NAMALWA (cell line): ENCODE measurements at regions not wholly inside any gene's neighbourhood (a gene's known extent, or its start where the extent isn't known, plus 50 kb on each side); places are given as distances from the start of the nearest gene placed in this dataset.

Experiments used
- DNase-seq: peaks from one replicate; pipeline ENCODE4 v3.0.0-alpha.2; 2015; ENCODE audit warnings: low spot score

DNA sequence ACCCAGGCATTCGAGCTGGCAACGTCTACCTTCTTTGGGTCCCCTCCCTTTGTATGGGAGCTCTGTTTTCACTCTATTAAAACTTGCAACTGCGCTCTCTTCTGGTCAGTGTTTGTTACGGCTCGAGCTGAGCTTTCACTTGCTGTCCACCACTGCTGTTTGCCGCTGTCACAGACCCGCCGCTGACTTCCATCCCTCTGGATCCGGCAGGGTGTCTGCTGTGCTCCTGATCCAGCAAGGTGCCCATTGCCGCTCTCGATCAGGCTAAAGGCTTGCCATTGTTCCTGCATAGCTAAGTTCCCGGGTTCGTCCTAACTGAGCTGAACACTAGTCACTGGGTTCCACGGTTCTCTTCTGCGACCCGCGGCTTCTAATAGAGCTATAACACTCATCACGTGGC, 183.5 kb upstream of the GALNTL6 start:
- no peak for DNase-seq

DNA sequence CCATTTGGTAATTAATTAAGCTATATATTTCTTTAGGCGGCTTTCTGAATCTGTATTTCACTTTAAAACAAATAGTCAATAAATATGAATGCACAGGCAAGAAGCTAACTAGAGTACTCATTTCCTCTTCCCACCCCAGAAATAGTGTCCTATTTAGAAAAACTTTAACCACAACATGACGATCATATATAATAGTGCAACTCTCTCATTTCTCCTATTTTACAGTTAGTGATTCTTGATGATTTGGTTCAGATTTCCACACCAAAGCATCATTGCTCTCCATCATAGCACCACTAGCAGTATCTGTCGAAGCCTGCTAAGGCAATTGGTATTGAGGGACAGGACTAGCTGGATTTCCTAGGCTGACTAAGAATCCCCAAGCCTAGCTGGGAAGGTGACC, 184.0 kb upstream of the GALNTL6 start:
- DNase-seq, result no peak

DNA sequence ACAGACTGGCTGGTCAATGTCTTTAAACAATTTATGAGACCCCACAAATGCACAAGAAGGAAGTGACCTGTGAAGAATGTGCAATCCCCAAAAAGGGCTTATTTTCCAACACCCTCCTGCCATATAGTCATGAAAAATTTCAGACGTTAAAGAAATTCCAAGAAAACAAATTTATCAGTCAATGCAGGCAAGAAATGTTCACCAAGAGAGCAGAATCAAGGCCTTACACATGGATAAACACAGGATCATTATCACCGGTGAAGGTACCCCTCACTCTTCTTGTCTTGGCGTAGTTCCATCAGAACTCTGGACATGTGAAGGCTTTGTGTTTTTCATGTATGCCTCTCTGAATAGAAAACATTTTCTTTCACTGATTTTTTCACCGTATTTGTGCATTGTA, 186.7 kb upstream of the GALNTL6 start:
- DNase-seq, result no peak

DNA sequence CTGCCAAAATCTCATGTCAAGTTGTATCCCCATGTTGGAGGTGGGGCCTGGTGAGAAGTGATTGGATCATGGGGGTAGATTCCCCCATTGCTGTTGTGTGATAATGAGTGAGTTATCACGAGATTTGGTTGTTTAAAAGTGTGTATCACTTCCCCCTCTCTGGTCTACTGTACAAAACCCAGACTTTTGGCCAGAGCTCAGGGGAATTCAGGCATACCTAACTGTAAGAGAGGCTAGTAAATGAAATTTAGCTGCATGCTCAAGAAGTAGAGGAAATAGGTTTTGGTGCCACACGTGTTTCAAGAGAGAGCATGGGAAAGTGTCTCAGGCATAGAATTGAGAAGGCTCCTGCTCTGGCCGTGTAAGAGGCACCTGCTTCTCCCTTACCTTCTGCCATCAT, 190.5 kb upstream of the GALNTL6 start:
- peak; percentile 2 for DNase-seq

DNA sequence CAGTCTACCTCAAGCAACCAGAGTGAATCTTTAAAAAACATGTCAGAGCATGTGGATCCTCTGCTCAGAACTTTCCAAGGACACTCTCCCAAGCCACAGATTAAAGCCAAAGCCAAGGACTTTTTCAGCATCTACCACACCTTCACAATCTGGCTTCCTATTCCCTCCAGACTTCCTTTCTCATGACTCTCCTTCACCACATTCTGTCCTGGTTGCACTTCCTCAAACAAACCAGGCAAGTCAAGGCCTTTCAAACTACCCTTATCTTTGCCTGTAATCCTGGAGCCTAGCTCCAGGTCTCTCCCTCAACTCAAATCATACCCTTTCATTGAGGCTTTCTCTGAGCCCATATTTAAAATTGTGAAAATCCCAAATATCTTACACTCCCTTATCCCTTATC, 191.6 kb upstream of the GALNTL6 start:
- DNase-seq, result no peak

DNA sequence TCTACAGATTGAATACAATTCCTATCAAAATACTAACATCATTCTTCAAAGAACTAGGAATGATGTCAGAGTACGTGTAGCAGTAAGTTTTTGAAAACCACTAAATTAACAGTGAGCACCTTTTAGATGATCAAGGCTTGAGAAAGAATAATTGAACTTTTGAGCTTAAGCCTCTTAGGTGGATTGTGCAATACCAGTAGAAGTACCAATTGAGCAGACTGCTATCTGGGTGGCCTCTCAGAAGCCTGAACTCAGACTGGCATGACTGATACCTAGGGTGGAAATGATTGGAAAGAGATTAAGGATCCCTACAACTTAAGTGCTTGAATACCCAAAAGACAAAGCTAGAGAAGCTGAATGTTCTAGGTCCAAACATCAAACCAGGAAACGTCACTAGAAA, 200.3 kb upstream of the GALNTL6 start:
- DNase-seq, result no peak

DNA sequence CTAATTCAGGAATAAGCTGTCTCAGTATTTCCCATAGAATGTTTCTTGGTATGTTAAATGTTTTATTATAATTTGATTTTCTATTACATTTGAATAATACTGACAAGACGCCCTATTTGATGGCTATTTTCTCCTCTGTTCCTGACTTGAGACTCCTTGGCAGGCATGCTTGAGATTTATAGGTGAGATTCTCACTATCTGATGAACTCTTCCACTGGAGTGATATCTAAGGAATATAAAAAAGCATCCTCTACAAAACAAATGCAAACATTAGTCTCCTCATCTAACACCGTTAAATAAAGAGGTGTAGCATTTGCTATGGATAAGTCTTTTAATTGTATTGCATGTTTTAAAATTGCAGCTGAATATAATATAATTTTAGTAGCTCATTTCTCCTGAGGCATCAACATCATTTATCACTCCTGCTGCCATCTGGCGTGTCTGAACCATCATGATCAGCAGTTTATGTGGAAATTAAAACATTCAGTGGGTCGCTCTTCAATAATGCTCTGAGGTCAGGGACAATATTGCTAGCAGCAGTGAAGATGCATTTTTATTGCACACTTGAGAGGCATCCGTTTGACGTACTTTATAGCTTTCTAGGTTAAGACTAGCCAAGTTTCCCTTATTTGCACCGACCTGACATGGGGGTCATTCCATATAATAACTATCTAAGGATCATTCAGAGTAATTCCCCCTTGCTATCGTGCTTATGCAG, 210.4 kb upstream of the GALNTL6 start:
- DNase-seq, result no peak

DNA sequence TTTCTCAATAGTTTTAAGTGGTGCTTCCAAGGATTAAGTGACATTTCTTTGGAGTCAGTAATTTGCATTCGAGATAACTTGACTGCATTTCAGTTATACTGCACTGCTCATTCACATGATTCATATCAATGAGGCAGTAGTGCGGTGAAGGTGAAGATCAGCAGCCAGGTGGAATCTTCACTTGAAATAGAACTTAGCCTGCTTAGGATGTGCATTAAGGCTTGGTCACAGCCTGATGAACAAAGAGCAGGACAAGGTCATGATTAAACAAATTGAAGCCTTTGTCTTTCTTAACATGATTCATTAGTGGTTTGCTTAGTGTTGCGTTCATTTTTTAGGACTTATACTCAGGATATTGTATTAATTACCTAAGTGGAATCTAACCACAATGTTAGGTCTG, 212.1 kb upstream of the GALNTL6 start:
- DNase-seq, result no peak

DNA sequence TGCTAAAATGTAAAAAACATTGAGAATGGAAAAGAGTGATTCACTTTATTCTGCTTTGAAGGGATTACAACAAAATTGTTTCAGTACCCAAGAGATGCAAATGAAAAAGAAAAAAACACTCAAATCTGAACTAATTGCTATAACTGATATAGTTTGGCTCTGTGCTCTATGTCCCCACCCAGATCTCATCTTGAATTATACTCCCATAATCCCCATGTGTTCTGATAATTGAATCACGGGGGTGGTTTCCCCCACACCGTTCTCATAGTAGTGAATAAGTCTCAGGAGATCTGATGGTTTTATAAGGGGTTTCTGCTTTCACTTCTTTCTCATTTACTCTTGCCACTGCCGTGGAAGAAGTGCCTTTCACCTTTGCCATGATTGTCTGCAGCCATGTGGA, 213.6 kb upstream of the GALNTL6 start:
- no peak for DNase-seq

DNA sequence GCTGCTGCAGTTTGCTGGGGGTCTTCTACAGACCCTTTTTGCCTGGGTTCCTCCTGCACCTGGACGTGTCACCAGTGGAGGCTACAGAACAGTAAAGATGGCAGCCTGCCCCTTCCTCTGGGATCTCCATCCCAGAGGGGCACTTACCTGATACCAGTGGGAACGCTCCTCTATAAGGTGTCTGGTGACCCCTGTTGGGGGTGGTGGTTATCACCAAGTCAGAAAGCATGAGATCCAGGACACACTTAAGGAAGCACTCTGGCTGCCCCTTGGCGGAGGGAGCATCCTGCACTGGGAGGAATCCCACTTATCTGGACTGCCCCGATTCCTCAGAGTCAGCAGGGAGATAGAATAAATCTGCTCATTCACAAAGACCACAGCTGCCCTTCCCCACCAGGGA, 218.9 kb upstream of the GALNTL6 start:
- DNase-seq, result no peak

DNA sequence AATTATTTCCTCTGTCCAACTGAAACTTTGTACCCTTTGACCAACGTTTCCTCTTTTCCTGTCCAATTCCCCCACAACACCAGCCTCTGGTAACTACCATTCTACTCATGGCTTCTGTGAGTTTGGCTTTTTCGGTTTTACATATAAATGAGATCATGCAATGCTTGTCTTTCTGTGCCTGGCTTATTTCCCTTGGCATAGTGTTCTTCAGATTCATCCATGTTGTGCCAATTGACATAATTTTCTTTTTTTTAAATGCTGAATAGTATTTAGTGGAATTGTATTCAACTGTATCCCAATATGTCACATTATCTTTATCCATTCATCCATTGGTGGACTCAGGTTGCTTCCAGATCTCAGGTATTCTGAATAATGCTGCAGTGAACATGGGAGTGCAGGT, 222.5 kb upstream of the GALNTL6 start:
- no peak for DNase-seq

DNA sequence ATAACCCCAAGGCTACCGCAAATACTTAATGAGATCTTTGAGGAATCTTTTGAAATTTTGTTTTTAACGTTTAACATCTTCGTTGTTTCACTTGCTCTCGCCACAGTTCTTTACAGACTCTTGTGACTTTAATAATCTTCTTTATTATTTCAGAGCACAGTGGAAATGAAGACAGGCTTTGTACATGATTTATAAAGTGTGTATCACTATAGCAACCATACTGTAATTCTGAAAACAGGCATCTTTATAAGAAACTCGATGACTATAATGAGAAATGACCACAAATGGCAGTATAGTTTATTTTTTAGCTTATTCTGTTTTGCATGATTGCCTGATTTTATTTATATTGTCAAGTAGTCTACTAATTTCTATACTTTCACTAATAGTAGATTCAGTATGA, 224.4 kb upstream of the GALNTL6 start:
- no peak for DNase-seq

DNA sequence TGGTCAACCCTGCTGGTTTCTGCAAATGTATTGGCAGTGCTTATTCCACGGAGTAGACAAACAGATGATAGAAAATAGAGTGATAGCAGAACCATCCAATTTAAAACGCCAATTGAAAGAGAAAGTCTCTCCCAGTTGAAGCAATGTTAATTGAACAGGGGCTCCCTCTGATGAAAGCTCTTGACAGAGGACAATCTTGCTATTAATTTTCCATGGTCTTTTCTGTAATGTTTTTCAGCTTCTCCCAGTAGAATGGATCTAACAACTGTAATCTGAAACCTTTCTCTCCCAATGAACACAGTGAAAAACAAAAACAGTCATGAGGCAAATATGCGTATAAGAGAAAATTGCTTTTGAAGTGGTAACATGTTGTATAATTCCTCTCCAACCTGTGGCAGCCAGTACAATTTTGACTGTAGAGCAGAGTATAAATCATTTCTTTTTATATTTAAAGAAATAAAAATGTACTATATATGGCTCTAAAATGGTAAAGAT, 225.1 kb upstream of the GALNTL6 start:
- DNase-seq, result no peak

DNA sequence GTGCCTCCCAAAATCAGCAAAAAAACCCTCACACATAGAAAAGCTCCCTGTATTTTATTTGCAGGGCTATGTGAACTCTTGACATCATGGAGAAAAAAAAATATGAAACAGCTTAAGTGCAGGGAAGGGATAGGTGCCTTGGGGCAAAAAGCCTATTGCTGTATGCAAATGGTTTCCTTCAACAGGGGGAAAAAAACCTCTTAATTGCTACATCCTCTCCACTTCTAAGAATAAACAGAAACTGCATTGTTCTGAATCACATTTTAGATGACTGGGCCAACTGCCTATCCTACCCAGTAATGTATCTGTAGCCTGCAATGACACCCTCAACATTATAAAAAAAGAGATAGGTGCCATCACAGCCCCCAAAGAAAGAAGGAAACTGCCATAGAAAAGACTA, 229.4 kb upstream of the GALNTL6 start:
- DNase-seq, result no peak

DNA sequence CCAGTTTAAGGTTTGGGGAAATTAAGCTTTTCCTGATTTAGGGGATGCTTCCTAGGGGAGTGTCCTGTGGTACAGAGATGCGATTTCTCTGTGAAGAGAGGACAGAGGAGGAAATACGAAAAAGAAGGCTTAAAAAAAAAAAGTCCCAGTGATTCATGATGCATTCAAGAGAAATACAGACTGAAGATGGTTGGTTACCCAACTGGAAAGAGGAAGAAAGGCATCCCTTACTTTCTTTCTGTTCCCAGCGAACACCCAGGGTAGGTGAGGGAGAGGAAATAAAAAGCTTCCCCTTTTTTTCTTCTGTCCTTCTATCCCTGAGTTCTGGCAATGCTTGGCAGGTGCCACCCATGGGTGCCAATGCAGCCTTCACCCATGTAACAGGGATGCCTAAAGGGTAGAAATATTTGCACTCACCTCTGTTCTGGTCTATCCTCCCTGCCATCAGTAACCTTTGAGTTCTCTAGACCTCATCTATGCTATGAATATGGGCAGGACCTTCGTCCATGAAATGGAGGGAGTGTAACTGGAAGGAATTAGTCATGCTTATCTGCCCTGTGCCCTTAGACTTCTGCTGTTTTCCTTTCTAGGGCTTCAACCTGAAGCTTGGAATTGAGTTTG, 230.1 kb upstream of the GALNTL6 start:
- DNase-seq, result no peak

DNA sequence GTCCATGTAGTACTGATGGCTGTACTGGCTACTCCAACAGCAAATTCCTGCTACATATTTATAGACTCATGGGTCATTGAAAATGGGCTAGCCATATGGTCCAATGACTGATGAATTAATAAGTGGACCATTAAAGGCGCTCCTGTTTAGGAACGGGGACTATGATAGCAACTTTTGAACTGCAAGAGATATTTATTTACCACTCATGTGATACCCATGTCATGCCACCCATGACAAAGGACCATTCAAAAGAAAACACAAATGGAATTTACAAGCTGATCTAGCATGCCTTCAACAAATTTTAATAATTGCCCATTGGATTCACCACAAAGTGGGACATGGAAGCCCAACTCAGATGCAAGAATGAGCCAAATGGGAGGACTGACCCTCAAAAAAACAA, 240.0 kb upstream of the GALNTL6 start:
- no peak for DNase-seq

DNA sequence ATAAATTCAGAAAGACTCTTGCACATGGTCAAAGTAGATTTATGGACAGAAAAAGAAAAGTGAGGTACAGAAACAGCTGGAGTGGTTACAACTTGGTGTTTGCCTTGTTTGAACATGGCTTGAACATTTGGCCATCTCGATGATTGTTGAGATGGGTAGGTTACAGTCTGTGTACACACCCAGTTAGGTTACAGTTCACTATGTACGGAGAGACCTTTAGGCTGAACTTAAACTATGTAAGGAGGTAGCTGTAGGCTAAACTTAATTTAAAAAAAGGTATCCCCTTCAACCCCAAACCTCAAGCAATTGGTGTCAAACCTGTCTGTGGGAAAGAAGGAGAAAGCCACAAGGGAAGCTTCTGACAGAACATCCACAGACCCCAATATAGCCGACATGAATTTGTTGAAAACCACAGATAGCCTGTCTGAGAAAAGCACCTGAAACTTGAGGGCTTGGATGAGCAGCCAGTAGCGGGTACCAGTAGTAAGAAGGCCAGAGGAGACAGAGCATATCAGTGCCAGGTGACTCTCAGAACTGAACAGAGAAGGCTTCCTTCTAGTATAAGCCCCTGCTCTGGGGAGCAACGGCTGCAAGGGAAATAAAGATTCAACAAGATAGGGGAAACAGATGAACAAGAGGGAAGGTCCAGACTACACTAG, 247.9 kb upstream of the GALNTL6 start:
- no peak for DNase-seq

DNA sequence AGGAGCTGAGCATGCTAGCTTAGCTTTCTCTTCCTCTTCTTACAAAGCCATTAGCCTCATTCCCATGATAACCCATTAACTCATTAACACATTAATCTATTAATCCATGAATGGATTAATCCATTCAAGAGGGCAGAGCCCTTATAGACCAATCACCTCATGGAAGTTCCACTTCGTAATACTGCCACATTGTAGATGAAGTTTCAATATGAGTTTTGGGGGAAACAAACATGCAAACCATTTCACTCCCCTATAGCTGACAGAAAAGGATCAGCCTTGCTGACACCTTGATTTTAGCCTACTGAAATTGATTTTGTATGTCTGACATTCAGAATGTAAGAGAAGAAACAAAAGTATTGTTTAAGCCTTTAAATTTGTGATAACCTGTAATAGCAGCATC, 251.8 kb upstream of the GALNTL6 start:
- no peak for DNase-seq

DNA sequence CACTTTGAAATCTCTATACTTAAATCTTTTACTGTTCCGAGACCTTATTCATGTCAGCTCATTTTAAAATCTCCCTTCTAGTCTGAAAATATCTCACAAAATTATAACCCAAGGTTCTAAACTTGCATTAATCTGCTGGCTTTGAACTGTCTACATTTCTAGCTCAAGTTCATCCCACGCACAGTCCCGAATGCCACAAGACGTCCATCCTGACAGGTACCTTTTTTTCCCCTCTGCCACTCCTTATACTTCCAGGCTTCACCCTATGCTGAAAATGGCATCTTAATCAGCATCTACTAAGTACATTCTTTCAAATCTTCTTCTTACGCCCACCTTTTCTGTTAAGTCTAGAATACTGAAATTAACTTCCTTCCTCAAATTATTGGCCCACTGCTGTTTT, 259.2 kb upstream of the GALNTL6 start:
- no peak for DNase-seq

DNA sequence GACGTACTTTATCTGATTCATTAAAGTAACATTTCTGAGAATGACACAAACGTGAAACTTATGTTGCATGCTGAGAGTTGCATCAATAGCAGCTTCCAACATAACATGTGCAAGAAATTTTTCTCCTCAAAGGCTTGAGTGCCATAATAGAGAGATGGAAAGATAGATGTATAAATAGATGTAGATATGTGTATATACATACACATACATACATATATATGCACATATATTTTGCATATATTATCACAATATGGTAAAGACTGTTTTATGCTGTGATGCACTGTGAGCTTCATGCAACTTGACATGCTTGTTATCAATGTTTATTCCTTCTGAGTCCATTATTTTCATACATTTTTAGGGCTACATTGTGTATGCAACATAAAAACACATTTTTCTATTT, 270.6 kb upstream of the GALNTL6 start:
- DNase-seq, result no peak

DNA sequence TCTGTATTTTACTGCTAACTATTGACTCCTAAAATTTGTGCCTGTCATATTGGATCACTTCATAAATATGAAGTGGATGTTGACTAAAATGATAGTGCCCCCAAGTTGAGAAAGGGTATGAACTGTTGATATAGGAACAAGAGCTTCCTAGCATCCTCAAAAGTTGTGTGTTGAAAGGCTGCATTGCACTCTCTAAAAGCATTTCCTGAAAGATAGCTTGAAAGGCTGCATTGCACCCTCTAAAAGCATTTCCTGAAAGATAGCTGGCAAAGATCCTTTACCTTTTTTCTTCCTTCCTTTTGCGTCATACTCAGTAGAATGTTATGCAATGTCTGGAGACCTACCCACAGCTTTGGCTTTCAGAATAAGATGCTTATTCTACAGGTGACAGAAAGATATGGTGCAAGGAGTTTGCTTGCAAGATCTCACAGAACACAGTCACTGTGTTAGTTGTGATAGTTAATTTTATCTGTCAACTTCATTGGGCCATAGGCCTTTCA, 274.6 kb upstream of the GALNTL6 start:
- DNase-seq, result no peak

DNA sequence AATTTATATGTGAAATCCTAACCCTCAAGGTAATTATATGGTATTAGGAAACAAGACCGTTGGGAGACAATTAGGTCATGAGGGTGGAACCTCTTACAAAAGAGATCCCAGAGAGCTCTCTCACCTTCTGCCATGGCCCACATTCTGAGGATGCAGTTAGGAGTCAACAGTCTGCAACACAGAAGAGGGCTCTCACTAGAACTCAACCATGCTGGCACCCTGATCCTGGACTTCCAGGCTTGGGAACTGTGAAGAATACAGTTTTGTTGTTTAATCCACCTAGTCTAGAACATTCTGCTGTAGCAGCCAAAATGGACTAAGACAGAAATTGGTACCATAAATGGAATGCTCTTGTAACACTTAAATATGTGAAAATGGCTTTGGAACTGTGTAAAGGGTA, 278.8 kb upstream of the GALNTL6 start:
- DNase-seq, result no peak

DNA sequence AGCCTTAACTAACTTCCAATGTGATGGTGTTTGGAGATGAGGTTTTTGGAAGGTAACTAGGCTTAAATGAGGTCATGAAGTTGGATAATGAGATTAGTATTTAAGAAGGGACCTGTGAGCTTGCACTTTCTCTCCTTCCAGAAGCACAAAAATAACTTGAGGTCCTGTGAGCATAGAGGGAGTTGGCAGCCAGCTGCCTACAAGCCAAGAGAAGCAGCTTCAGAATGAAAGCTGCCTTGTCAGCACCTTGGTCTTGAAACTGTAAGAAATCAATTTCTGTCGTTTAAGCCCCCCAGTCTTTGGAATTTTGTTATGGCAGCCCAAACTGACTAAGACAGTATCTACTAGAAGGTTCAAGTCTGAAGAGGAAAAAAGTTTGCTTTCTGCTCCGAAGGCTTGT, 280.2 kb upstream of the GALNTL6 start:
- no peak for DNase-seq
